GM12892 (cell line): ENCODE measurements at regions not wholly inside any gene's neighbourhood (a gene's known extent, or its start where the extent isn't known, plus 50 kb on each side); places are given as distances from the start of the nearest gene placed in this dataset.

Experiments used
- POLR2A ChIP-seq: IDR thresholded peaks from 2 replicates; pipeline ENCODE4 v1.6.1; 2011; ENCODE audit warnings: low read depth, low read length, control low read depth
- POLR2AphosphoS5 ChIP-seq: IDR thresholded peaks from 2 replicates; pipeline ENCODE4 v1.6.1; 2011; ENCODE audit warnings: low read depth, low read length, control low read depth
- TAF1 ChIP-seq: IDR thresholded peaks from 2 replicates; pipeline ENCODE4 v1.6.1; 2011; ENCODE audit warnings: low read depth, mild to moderate bottlenecking, control low read depth, low read length, borderline replicate concordance

- TF ChIP-seq POLR2A, result no peak
- no peak for TF ChIP-seq POLR2AphosphoS5
- TF ChIP-seq TAF1, result no peak
These were observed 291.9 kb downstream of the AJAP1 start for GRCh38 chr1:4946343-4946742.
